C4-2B (cell line): ENCODE measurements at regions not wholly inside any gene's neighbourhood (a gene's known extent, or its start where the extent isn't known, plus 50 kb on each side); places are given as distances from the start of the nearest gene placed in this dataset.

Experiments
- ZFX ChIP-seq: fragments of 450-650 bp; IDR thresholded peaks from 2 replicates; pipeline ENCODE4 v1.6.1; 2017
- TF ChIP-seq, protein P1 (sequence below): fragments of 450-650 bp; conservative IDR thresholded peaks from 2 replicates; pipeline ENCODE4 v1.5.1; 2017; ENCODE audit warnings: mild to moderate bottlenecking

GRCh38 chr9:90368928-90369327 is 273.7 kb downstream of the DIRAS2 start:
- TF ChIP-seq, protein P1, sequence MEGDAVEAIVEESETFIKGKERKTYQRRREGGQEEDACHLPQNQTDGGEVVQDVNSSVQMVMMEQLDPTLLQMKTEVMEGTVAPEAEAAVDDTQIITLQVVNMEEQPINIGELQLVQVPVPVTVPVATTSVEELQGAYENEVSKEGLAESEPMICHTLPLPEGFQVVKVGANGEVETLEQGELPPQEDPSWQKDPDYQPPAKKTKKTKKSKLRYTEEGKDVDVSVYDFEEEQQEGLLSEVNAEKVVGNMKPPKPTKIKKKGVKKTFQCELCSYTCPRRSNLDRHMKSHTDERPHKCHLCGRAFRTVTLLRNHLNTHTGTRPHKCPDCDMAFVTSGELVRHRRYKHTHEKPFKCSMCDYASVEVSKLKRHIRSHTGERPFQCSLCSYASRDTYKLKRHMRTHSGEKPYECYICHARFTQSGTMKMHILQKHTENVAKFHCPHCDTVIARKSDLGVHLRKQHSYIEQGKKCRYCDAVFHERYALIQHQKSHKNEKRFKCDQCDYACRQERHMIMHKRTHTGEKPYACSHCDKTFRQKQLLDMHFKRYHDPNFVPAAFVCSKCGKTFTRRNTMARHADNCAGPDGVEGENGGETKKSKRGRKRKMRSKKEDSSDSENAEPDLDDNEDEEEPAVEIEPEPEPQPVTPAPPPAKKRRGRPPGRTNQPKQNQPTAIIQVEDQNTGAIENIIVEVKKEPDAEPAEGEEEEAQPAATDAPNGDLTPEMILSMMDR: no peak
- TF ChIP-seq ZFX: no peak
